SK-N-SH (cell line): ENCODE measurements at regions not wholly inside any gene's neighbourhood (a gene's known extent, or its start where the extent isn't known, plus 50 kb on each side); places are given as distances from the start of the nearest gene placed in this dataset.
A peak's percentile ranks its signal among the peaks of the same experiment; 100 is the strongest.

Experiments used
- CTCF ChIA-PET: fragments of 300-600, 350-600 bp; formaldehyde crosslinking; extraction: SDS; loops from one replicate; lab custom pipeline; 2021; lab: Yijun Ruan, JAX
- POLR2A ChIA-PET: fragments of 350-600 bp; sonication (Branson Sonifier 250); formaldehyde crosslinking; extraction: SDS; loops from one replicate; lab custom pipeline; 2020; ENCODE audit warnings: antibody characterized with exemption, inconsistent platforms; lab: Yijun Ruan, JAX
- DNase-seq: peaks from one replicate; pipeline ENCODE4 v3.0.0; 2012
- H2AFZ ChIP-seq: fragments of 200-600 bp; sonication (generic); 2 replicates; pipeline ENCODE4 v1.8.1; 2016; ENCODE audit warnings: antibody characterized with exemption, mild to moderate bottlenecking, low read depth
- H3F3A ChIP-seq: fragments of 200-600 bp; sonication (generic); replicated peaks from 2 replicates; pipeline ENCODE3; 2016; ENCODE audit warnings: antibody characterized with exemption, mild to moderate bottlenecking; ENCODE audit not compliant: insufficient read depth
- H3K27ac ChIP-seq, 2 experiments: fragments of 200-500 bp in 1 of 2; fragments of 200-600 bp in 1 of 2; sonication (Bioruptor generic) in 1 of 2; sonication (generic), shearing (Covaris generic) in 1 of 2; 2 replicates each; pipeline versions ENCODE4 v1.5.1 to v1.6.1; 2014 to 2016; ENCODE audit warnings: low read depth in 2 of 2, inconsistent platforms in 1 of 2, low read length in 1 of 2, mild to moderate bottlenecking in 1 of 2, mixed read lengths in 1 of 2
- H3K27me3 ChIP-seq: fragments of 200-600 bp; sonication (generic), shearing (Covaris generic); 2 replicates; pipeline ENCODE4 v1.6.1; 2016; ENCODE audit warnings: mixed run types; ENCODE audit not compliant: insufficient read depth
- H3K36me3 ChIP-seq, 2 experiments: fragments of 200-500 bp in 1 of 2; fragments of 200-600 bp in 1 of 2; sonication (Bioruptor generic) in 1 of 2; sonication (generic) in 1 of 2; replicated peaks in 1 of 2; 2 replicates each; pipeline versions ENCODE3 to v1.5.1; 2014 to 2016; ENCODE audit warnings: low read length in 1 of 2, mild to moderate bottlenecking in 1 of 2; ENCODE audit not compliant: insufficient read depth in 2 of 2, control insufficient read depth in 1 of 2
- H3K4me1 ChIP-seq, 2 experiments: fragments of 200-500 bp in 1 of 2; fragments of 200-600 bp in 1 of 2; sonication (Bioruptor generic) in 1 of 2; sonication (generic), shearing (Covaris generic) in 1 of 2; 2 replicates each; pipeline versions ENCODE4 v1.5.1 to v1.6.1; 2014 to 2016; ENCODE audit warnings: low read depth in 1 of 2, low read length in 1 of 2, mixed run types in 1 of 2; ENCODE audit not compliant: insufficient read depth in 2 of 2, control insufficient read depth in 1 of 2
- H3K4me2 ChIP-seq: fragments of 200-600 bp; sonication (generic), shearing (Covaris generic); 2 replicates; pipeline ENCODE4 v1.6.1; 2017; ENCODE audit warnings: mixed run types
- H3K4me3 ChIP-seq, 2 experiments: fragments of 200-500 bp in 1 of 2; fragments of 200-600 bp in 1 of 2; sonication (Bioruptor generic) in 1 of 2; sonication (generic), shearing (Covaris generic) in 1 of 2; 2 replicates each; pipeline versions ENCODE4 v1.5.1 to v1.8.1; 2014 to 2016; ENCODE audit warnings: low read depth in 2 of 2, inconsistent platforms in 1 of 2, low read length in 1 of 2, mild to moderate bottlenecking in 1 of 2, mixed read lengths in 1 of 2, moderate library complexity in 1 of 2
- H3K79me2 ChIP-seq: fragments of 200-600 bp; sonication (generic); 2 replicates; pipeline ENCODE4 v1.8.1; 2017; ENCODE audit warnings: mild to moderate bottlenecking; ENCODE audit not compliant: insufficient read depth
- H3K9ac ChIP-seq: fragments of 200-600 bp; sonication (generic); 2 replicates; pipeline ENCODE4 v1.6.1; 2017; ENCODE audit warnings: mixed run types
- H3K9me2 ChIP-seq: fragments of 200-600 bp; sonication (generic); 2 replicates; pipeline ENCODE4 v1.6.1; 2017; ENCODE audit warnings: mixed run types
- H3K9me3 ChIP-seq: fragments of 200-600 bp; sonication (generic); 2 replicates; pipeline ENCODE4 v1.6.1; 2017; ENCODE audit warnings: mixed run types, mild to moderate bottlenecking, moderate library complexity
- H4K20me1 ChIP-seq: fragments of 200-600 bp; sonication (generic); 2 replicates; pipeline ENCODE4 v1.6.1; 2017; ENCODE audit warnings: mild to moderate bottlenecking, mixed run types; ENCODE audit not compliant: insufficient read depth
- ELF1 ChIP-seq: IDR thresholded peaks from 2 replicates; pipeline ENCODE4 v1.4.0; 2012
- EZH2phosphoT487 ChIP-seq: fragments of 200-600 bp; sonication (generic); IDR thresholded peaks from 2 replicates; pipeline ENCODE4 v1.6.1; 2017; ENCODE audit warnings: low read depth, mixed run types, mild to moderate bottlenecking, antibody characterized with exemption, moderate library complexity, borderline replicate concordance
- FOSL2 ChIP-seq: IDR thresholded peaks from 2 replicates; pipeline ENCODE4 v1.4.0; 2012; ENCODE audit warnings: low read depth, mild to moderate bottlenecking, moderate library complexity, borderline replicate concordance
- FOXM1 ChIP-seq: IDR thresholded peaks from 2 replicates; pipeline ENCODE4 v1.4.0; 2012; ENCODE audit warnings: low read depth, mild to moderate bottlenecking
- GABPA ChIP-seq: IDR thresholded peaks from 2 replicates; pipeline ENCODE4 v1.4.0; 2012; ENCODE audit warnings: low read depth, mild to moderate bottlenecking
- GATA2 ChIP-seq: sonication (generic); formaldehyde crosslinking; IDR thresholded peaks from 2 replicates; pipeline ENCODE4 v1.5.0; 2020; ENCODE audit warnings: mild to moderate bottlenecking, missing genetic modification reagents
- MEF2A ChIP-seq: IDR thresholded peaks from 2 replicates; pipeline ENCODE4 v1.4.0; 2012; ENCODE audit warnings: low read depth, borderline replicate concordance
- MXI1 ChIP-seq: IDR thresholded peaks from 2 replicates; pipeline ENCODE4 v1.6.1; 2012; ENCODE audit warnings: mild to moderate bottlenecking, low read depth, low read length, improper control_type of control experiment
- NFIC ChIP-seq: IDR thresholded peaks from 2 replicates; pipeline ENCODE4 v1.4.0; 2012; ENCODE audit warnings: borderline replicate concordance
- PBX3 ChIP-seq: IDR thresholded peaks from 2 replicates; pipeline ENCODE4; 2012
- POLR2AphosphoS5 ChIP-seq: IDR thresholded peaks from 2 replicates; pipeline ENCODE4 v1.6.1; 2012; ENCODE audit warnings: low read depth, low read length
- RAD21 ChIP-seq: IDR thresholded peaks from 2 replicates; pipeline ENCODE4 v1.6.1; 2012; ENCODE audit warnings: mild to moderate bottlenecking, low read length
- RCOR1 ChIP-seq: fragments of 150-350 bp; IDR thresholded peaks from 2 replicates; pipeline ENCODE4 v1.6.1; 2017; ENCODE audit warnings: antibody characterized with exemption, low read length
- RFX5 ChIP-seq: IDR thresholded peaks from 2 replicates; pipeline ENCODE4 v1.6.1; 2012; ENCODE audit warnings: mild to moderate bottlenecking, improper control_type of control experiment, low read length
- RXRA ChIP-seq: IDR thresholded peaks from 2 replicates; pipeline ENCODE4 v1.4.0; 2012; ENCODE audit warnings: low read depth, mild to moderate bottlenecking, borderline replicate concordance
- SIN3A ChIP-seq: IDR thresholded peaks from 2 replicates; pipeline ENCODE4 v1.6.1; 2012; ENCODE audit warnings: low read depth, mild to moderate bottlenecking, low read length, moderate library complexity, borderline replicate concordance
- SMC3 ChIP-seq: IDR thresholded peaks from 2 replicates; pipeline ENCODE4 v1.6.1; 2012; ENCODE audit warnings: low read depth, low read length, improper control_type of control experiment
- TAF1 ChIP-seq: IDR thresholded peaks from 2 replicates; pipeline ENCODE4 v1.6.1; 2012; ENCODE audit warnings: low read depth, mild to moderate bottlenecking, low read length, moderate library complexity, borderline replicate concordance
- TCF12 ChIP-seq: IDR thresholded peaks from 2 replicates; pipeline ENCODE4 v1.4.0; 2012
- YY1 ChIP-seq: IDR thresholded peaks from 2 replicates; pipeline ENCODE4 v1.4.0; 2012; ENCODE audit warnings: low read depth, mild to moderate bottlenecking
- WGBS: methylation state at CpG from one replicate; pipeline ENCODE4 v1.1.6; 2017; ENCODE audit warnings: low lambda C conversion rate; 5-methylcytosine and 5-hydroxymethylcytosine counted together
- TF ChIP-seq, protein P1 (sequence below): fragments of 200-600 bp; sonication (generic); IDR thresholded peaks from 2 replicates; pipeline ENCODE4 v1.6.1; 2017; ENCODE audit warnings: antibody characterized with exemption, mild to moderate bottlenecking, moderate library complexity
- TF ChIP-seq, protein P2 (sequence below): IDR thresholded peaks from 2 replicates; pipeline ENCODE4 v1.4.0; 2012; ENCODE audit warnings: low read depth

GRCh38 chr2:9697909-9698308 lies 67.1 kb upstream of the YWHAQ start:
- Histone ChIP-seq H3F3A (no peaks in the 10 kb centered on the region), H3K4me2 (no peak overlapping the region), H3K9me2 (no peaks in the 10 kb centered on the region), H3K4me1 (no peaks in the 10 kb centered on the region), H3K36me3 (no peaks in the 10 kb centered on the region), H3K27me3 (no peaks in the 10 kb centered on the region), H3K4me3 (no peak overlapping the region), H3K9me3 (no peaks in the 10 kb centered on the region), H3K79me2 (no peaks in the 10 kb centered on the region), H3K9ac (no peak overlapping the region), H2AFZ (no peak overlapping the region), H4K20me1 (no peaks in the 10 kb centered on the region), H3K27ac (no peak overlapping the region)
- no peak for TF ChIP-seq MXI1
- no peak for TF ChIP-seq GABPA
- TF ChIP-seq RAD21, result no peak
- TF ChIP-seq RCOR1, result no peak
- no peak for TF ChIP-seq GATA2 (CRISPR knock-in tag)
- no peak for TF ChIP-seq RXRA
- TF ChIP-seq, protein P1, sequence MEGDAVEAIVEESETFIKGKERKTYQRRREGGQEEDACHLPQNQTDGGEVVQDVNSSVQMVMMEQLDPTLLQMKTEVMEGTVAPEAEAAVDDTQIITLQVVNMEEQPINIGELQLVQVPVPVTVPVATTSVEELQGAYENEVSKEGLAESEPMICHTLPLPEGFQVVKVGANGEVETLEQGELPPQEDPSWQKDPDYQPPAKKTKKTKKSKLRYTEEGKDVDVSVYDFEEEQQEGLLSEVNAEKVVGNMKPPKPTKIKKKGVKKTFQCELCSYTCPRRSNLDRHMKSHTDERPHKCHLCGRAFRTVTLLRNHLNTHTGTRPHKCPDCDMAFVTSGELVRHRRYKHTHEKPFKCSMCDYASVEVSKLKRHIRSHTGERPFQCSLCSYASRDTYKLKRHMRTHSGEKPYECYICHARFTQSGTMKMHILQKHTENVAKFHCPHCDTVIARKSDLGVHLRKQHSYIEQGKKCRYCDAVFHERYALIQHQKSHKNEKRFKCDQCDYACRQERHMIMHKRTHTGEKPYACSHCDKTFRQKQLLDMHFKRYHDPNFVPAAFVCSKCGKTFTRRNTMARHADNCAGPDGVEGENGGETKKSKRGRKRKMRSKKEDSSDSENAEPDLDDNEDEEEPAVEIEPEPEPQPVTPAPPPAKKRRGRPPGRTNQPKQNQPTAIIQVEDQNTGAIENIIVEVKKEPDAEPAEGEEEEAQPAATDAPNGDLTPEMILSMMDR, result no peak
- TF ChIP-seq NFIC, result no peak
- no peak for TF ChIP-seq ELF1
- TF ChIP-seq FOXM1, result no peak
- no peak for TF ChIP-seq SMC3
- ChIA-PET POLR2A (interaction anchor here (1.0 kb wide), 1 partner anchor 67 kb away, joined by 3 read pairs; the partner anchor contains the start of gene YWHAQ), CTCF (no interaction called here)
- WGBS, result 76% methylated on average over 5 of the region's 5 CpGs
- no peak for DNase-seq

GRCh38 chr2:9699139-9700108 lies 68.6 kb upstream of the YWHAQ start:
- Histone ChIP-seq H3K9me2 (no peaks in the 10 kb centered on the region), H3K27me3 (no peaks in the 10 kb centered on the region), H3F3A (no peaks in the 10 kb centered on the region), H4K20me1 (no peaks in the 10 kb centered on the region), H3K4me3 (no peak overlapping the region), H2AFZ (peak overlapping the region; percentile 31; the same call in 1 of the 2 replicates), H3K9me3 (no peaks in the 10 kb centered on the region), H3K4me1 (peaks cover 4 to 10% of the 10 kb centered on the region in 2 experiments; a peak in 3 of 4 replicates), H3K36me3 (no peaks in the 10 kb centered on the region), H3K27ac (no peak overlapping the region), H3K79me2 (no peaks in the 10 kb centered on the region), H3K4me2 (no peak overlapping the region; the same call in 1 of the 2 replicates), H3K9ac (no peak overlapping the region)
- 63% methylated on average over 15 of the region's 15 CpGs for WGBS
- ChIA-PET CTCF (interaction anchor here (1.5 kb wide), 1 partner anchor 9 kb away, joined by 5 read pairs; no protein-coding TSS in a partner anchor), POLR2A (no interaction called here)
- DNase-seq, result no peak
- TF ChIP-seq, protein P1, result no peak
- no peak for TF ChIP-seq RXRA
- TF ChIP-seq SIN3A, result no peak
- TF ChIP-seq YY1, result no peak
- TF ChIP-seq FOXM1, result no peak
- no peak for TF ChIP-seq MEF2A
- no peak for TF ChIP-seq EZH2phosphoT487
- no peak for TF ChIP-seq TAF1
- TF ChIP-seq MXI1, result no peak
- TF ChIP-seq RFX5, result no peak
- TF ChIP-seq TCF12, result peak; percentile 52; the same call in 1 of the 2 replicates
- TF ChIP-seq, protein P2, sequence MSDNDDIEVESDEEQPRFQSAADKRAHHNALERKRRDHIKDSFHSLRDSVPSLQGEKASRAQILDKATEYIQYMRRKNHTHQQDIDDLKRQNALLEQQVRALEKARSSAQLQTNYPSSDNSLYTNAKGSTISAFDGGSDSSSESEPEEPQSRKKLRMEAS, result peak; percentile 63; the same call in 1 of the 2 replicates
- no peak for TF ChIP-seq PBX3
- TF ChIP-seq ELF1, result no peak
- TF ChIP-seq SMC3, result no peak
- TF ChIP-seq POLR2AphosphoS5, result no peak
- peak; percentile 90 for TF ChIP-seq FOSL2
